Astrocyte of the cerebellum (primary cell): ENCODE measurements at regions not wholly inside any gene's neighbourhood (a gene's known extent, or its start where the extent isn't known, plus 50 kb on each side); places are given as distances from the start of the nearest gene placed in this dataset.

Experiments
- DNase-seq: peaks from one replicate; pipeline ENCODE4 v3.0.0-alpha.2; 2011; ENCODE audit warnings: low read depth
- H3K4me3 ChIP-seq: 2 replicates; pipeline ENCODE4 v1.5.1; 2011; ENCODE audit warnings: mild to moderate bottlenecking, low read depth, low read length, moderate library complexity
- in situ Hi-C: cut with HindIII; loops from 2 replicates; pipeline ENCODE4 v1.10.0; 2017; ENCODE audit warnings: low sequenced_read_pairs
- TF ChIP-seq, protein P1 (sequence below): IDR thresholded peaks from 2 replicates; pipeline ENCODE4 v1.5.1; 2012; ENCODE audit warnings: low read length, low read depth, moderate library complexity, mild to moderate bottlenecking; ENCODE audit errors: missing control alignments

DNA sequence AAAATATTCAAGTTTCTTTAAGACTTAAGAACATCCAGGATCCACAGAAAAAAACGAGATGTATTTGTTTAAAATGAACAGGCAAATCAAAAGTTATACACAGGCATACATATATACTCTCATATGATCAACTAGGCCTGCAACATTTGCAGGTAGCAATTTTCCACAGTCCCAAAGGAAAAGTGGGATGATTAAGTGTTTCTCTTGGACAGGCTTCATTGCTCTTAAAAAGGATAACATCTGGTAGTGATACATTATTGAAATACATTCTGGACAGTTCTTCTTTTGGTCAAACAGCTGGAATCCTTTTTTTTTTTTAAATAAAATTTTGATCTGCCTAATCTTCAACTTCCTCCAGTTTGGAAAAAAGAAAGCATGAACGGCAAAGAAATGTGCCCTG is 114.8 kb upstream of the TDRD3 start:
- in situ Hi-C loops, result no loop called here
- no peak for DNase-seq
- H3K4me3 ChIP-seq, result no peak overlapping the region
- TF ChIP-seq, protein P1, sequence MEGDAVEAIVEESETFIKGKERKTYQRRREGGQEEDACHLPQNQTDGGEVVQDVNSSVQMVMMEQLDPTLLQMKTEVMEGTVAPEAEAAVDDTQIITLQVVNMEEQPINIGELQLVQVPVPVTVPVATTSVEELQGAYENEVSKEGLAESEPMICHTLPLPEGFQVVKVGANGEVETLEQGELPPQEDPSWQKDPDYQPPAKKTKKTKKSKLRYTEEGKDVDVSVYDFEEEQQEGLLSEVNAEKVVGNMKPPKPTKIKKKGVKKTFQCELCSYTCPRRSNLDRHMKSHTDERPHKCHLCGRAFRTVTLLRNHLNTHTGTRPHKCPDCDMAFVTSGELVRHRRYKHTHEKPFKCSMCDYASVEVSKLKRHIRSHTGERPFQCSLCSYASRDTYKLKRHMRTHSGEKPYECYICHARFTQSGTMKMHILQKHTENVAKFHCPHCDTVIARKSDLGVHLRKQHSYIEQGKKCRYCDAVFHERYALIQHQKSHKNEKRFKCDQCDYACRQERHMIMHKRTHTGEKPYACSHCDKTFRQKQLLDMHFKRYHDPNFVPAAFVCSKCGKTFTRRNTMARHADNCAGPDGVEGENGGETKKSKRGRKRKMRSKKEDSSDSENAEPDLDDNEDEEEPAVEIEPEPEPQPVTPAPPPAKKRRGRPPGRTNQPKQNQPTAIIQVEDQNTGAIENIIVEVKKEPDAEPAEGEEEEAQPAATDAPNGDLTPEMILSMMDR, result no peak

DNA sequence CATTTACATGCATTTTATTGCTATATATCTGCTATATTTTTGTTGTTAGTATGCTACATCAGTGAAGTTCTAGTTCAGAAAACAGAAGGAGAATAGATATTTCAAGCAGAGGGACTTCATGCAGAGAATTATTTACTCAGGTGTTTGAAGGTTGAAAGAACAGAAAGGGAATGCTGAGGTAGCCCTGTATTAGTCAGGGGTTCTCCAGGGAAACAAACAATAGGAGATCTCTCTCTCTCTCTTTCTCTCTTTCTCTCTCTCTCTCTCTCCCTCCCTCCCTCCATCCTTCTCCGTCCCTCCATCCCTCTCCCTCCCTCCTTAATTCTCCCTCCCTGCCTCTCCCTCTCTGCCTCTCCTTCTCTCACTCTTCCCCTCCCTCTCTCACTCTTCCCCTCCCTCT is 114.3 kb upstream of the TDRD3 start:
- TF ChIP-seq, protein P1, result no peak
- H3K4me3 ChIP-seq, result no peak overlapping the region
- no peak for DNase-seq
- in situ Hi-C loops, result no loop called here

DNA sequence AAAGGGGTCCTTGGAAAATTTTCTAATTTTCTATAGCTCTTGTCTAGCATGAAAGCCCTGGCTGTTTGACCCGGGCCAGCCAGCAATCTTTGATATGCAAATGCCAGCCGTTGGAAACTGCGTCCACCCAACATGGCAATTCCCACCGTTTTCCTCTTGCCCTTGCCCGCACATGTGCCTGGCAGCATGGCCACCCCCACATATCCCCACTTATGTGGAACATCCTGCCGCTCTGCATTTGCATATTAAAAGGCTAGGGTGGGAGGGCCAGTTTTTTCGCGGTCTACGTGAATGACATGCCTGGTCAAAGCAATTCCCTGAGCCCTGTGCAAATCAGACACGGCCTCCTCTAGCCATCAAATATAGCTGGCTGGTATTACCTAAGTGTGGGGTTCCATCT is 110.3 kb upstream of the TDRD3 start:
- TF ChIP-seq, protein P1, result no peak
- no peak for DNase-seq
- in situ Hi-C loops, result no loop called here
- H3K4me3 ChIP-seq, result no peak overlapping the region

DNA sequence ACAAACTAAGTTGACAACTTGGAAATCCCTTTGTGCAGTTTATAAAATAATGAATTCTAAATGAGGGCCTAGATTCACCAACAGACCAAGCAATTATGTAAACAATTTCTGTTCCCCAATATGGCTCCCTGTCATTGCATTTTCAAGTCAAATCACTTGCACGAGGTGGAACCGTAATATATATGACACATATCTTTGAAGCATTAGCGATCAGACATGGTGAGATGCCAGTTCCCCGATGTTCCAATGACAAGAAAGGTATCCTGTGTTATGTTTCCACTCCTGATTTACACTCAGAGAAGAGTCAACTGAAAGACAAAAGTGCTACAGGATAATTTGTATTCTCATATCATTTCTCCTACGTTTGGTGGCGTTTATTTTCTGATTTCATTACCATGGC is 108.5 kb upstream of the TDRD3 start:
- TF ChIP-seq, protein P1, result no peak
- in situ Hi-C loops, result no loop called here
- no peak for DNase-seq
- no peak overlapping the region for H3K4me3 ChIP-seq

DNA sequence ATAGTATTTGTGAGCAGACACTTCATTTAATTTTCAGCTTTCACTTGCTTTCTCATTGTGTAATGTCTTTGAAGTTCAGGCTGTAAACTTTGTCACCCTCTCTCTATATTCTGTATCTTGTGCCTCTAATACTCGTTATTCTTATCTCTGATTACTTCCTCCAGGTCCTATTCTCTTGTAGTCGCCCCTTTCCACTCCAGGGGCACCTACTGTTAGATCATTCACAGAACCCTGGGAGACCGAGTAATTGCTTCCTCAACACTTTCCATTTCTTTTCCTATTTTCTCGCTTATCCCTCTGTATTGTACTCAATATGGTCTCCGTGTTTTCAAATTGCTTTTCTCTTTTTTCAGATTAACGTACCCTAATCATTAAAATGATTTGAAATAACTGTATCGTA is 93.9 kb upstream of the TDRD3 start:
- no peak overlapping the region for H3K4me3 ChIP-seq
- TF ChIP-seq, protein P1, result no peak
- no peak for DNase-seq
- in situ Hi-C loops, result no loop called here

DNA sequence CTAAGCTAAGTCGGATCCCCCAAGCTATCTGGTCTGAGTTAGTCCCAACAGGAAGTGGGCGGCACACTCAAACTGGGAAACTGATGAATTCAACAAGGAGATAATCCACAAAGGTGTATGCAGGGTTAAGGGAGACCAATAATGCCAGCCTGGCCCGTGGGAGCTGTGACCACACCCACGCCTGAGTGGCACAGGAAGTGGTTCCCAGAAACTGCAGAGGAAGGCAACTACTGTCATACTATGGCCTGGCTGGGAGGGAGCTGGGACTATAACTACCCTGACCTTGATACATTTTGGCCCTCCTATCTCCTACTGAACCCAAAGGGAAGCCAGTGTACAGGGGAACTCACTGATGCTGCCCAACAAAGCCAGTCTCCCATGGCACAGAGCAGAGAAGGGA is 85.5 kb upstream of the TDRD3 start:
- in situ Hi-C loops, result no loop called here
- DNase-seq, result no peak
- TF ChIP-seq, protein P1, result no peak
- no peak overlapping the region for H3K4me3 ChIP-seq
